T-helper 22 cell (primary cell): ENCODE measurements at regions not wholly inside any gene's neighbourhood (a gene's known extent, or its start where the extent isn't known, plus 50 kb on each side); places are given as distances from the start of the nearest gene placed in this dataset.

Experiments used
- DNase-seq: peaks from one replicate; pipeline ENCODE4 v3.0.0-alpha.2; 2020; ENCODE audit warnings: low read depth

- no peak for DNase-seq
Measured at GRCh38 chr12:107443320-107444090, 242.1 kb upstream of the PWP1 start.

- no peak for DNase-seq
Measured at GRCh38 chr12:107444771-107445170, 240.8 kb upstream of the PWP1 start.

- DNase-seq: no peak
Measured at GRCh38 chr12:107446476-107446875, 239.1 kb upstream of the PWP1 start.

GRCh38 chr12:107447336-107447735 is 238.3 kb upstream of the PWP1 start:
- no peak for DNase-seq

GRCh38 chr12:107448198-107448597 is 237.4 kb upstream of the PWP1 start:
- DNase-seq: no peak

GRCh38 chr12:107449891-107450290 is 235.7 kb upstream of the PWP1 start:
- no peak for DNase-seq

GRCh38 chr12:107450541-107450940 is 235.1 kb upstream of the PWP1 start:
- DNase-seq: no peak

GRCh38 chr12:107451246-107451645 is 234.4 kb upstream of the PWP1 start:
- DNase-seq: no peak

GRCh38 chr12:107454109-107454830 is 231.3 kb upstream of the PWP1 start:
- DNase-seq: no peak

- DNase-seq: no peak
Measured at GRCh38 chr12:107457362-107457935, 228.2 kb upstream of the PWP1 start.

GRCh38 chr12:107458163-107458562 is 227.4 kb upstream of the PWP1 start:
- no peak for DNase-seq

GRCh38 chr12:107458990-107459389 is 226.6 kb upstream of the PWP1 start:
- no peak for DNase-seq

GRCh38 chr12:107459641-107460040 is 226.0 kb upstream of the PWP1 start:
- no peak for DNase-seq

GRCh38 chr12:107461222-107461975 is 224.2 kb upstream of the PWP1 start:
- no peak for DNase-seq

GRCh38 chr12:107462428-107463332 is 222.9 kb upstream of the PWP1 start:
- no peak for DNase-seq

GRCh38 chr12:107464644-107465043 is 221.0 kb upstream of the PWP1 start:
- no peak for DNase-seq

GRCh38 chr12:107465625-107466024 is 220.0 kb upstream of the PWP1 start:
- DNase-seq: no peak

- no peak for DNase-seq
Measured at GRCh38 chr12:107467716-107468115, 217.9 kb upstream of the PWP1 start.

- no peak for DNase-seq
Measured at GRCh38 chr12:107468182-107468581, 217.4 kb upstream of the PWP1 start.

GRCh38 chr12:107469011-107469410 is 216.6 kb upstream of the PWP1 start:
- no peak for DNase-seq

- no peak for DNase-seq
Measured at GRCh38 chr12:107470645-107471044, 215.0 kb upstream of the PWP1 start.
